ENCODE measurements at regions not wholly inside any gene's neighbourhood (a gene's known extent, or its start where the extent isn't known, plus 50 kb on each side); places are given as distances from the start of the nearest gene placed in this dataset.

DNA sequence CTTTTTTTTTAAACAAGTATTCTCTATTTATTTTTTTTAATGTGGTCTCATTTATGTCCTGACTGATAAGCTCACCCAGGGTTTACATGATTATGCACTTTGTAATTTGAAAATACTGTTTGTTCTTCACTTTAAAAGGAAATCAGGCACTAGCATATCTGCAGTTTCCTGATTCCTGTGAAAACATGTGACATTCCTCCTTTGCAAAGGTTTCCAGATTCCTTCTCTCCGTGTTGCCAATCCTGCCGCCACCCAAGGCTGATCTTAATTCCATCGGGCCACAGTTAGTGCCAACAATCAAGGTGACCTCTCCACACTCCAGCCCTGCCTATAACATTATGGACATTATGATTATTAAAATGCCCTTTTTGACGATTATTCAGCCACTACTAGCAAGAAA lies 225.4 kb downstream of the PCDH7 start:
- peak overlapping the region; percentile 94 for H3K27ac ChIP-seq (ENCODE audit: low read depth, low read length)
- peak overlapping the region; percentile 40 for H3K4me2 ChIP-seq (ENCODE audit: low read length)
- no TSS peak for BruUV-seq (replicated peaks)
- peaks cover 61% of the 10 kb centered on the region for H3K79me2 ChIP-seq (ENCODE audit: insufficient read depth, low read length)
- H3K27me3 ChIP-seq (ENCODE audit: insufficient read depth, low read length), result no peaks in the 10 kb centered on the region
- no peak overlapping the region for H3K4me3 ChIP-seq (replicated peaks in 1 of 2; ENCODE audit: low read depth in 1 of 2, low read length in 2 of 2)
- H3K36me3 ChIP-seq (ENCODE audit: control insufficient read depth in 1 of 2, insufficient read depth in 2 of 2, low read length in 2 of 2), result no peaks in the 10 kb centered on the region
- DNase-seq (ENCODE audit: low read depth, low spot score) (peak; percentile 61), ATAC-seq (peak; percentile 48)
- ChIA-PET RAD21 (ENCODE audit: low non-redundant PET in 1 of 2, low total read pairs in 2 of 2, uncharacterized antibody in 2 of 2, unreplicated experiment in 2 of 2) (interaction anchor here in 1 of 2 experiments (0.5 kb wide), 1 partner anchor 34 kb away, joined by 5 read pairs; no protein-coding TSS in a partner anchor), CTCF (no interaction called here), POLR2A (interaction anchor here (0.8 to 1.5 kb wide), 3 partner anchors 10 to 123 kb away, joined by 3 to 4 read pairs (median 4); no protein-coding TSS in a partner anchor)
- H2AFZ ChIP-seq (ENCODE audit: low read depth, low read length, poor library complexity, severe bottlenecking), result no peak overlapping the region
- H3K4me1 ChIP-seq (ENCODE audit: control insufficient read depth in 1 of 2, insufficient read depth in 2 of 2, low read length in 2 of 2), result peaks cover 77 to 98% of the 10 kb centered on the region in 2 experiments
- H4K20me1 ChIP-seq (ENCODE audit: insufficient read depth), result no peaks in the 10 kb centered on the region
- intact Hi-C loops (cut with micrococcal nuclease), result no loop called here
- peak; percentile 33; the same call in 1 of the 2 replicates for TF ChIP-seq FOSL1 (IDR thresholded peaks at IDR 0.05; ENCODE audit: low read depth)
- TF ChIP-seq, protein P1, sequence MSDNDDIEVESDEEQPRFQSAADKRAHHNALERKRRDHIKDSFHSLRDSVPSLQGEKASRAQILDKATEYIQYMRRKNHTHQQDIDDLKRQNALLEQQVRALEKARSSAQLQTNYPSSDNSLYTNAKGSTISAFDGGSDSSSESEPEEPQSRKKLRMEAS (IDR thresholded peaks at IDR 0.05), result peak; percentile 67
- TF ChIP-seq, protein P2, sequence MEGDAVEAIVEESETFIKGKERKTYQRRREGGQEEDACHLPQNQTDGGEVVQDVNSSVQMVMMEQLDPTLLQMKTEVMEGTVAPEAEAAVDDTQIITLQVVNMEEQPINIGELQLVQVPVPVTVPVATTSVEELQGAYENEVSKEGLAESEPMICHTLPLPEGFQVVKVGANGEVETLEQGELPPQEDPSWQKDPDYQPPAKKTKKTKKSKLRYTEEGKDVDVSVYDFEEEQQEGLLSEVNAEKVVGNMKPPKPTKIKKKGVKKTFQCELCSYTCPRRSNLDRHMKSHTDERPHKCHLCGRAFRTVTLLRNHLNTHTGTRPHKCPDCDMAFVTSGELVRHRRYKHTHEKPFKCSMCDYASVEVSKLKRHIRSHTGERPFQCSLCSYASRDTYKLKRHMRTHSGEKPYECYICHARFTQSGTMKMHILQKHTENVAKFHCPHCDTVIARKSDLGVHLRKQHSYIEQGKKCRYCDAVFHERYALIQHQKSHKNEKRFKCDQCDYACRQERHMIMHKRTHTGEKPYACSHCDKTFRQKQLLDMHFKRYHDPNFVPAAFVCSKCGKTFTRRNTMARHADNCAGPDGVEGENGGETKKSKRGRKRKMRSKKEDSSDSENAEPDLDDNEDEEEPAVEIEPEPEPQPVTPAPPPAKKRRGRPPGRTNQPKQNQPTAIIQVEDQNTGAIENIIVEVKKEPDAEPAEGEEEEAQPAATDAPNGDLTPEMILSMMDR (IDR thresholded peaks at IDR 0.05 in 2 of 3, conservative IDR thresholded peaks at IDR 0.05 in 1 of 3; ENCODE audit: borderline replicate concordance in 1 of 3, insufficient read depth in 1 of 3, low read depth in 2 of 3, low read length in 2 of 3), result no peak
- TF ChIP-seq SRF (IDR thresholded peaks at IDR 0.05; ENCODE audit: low read depth), result peak; percentile 72; the same call in 1 of the 2 replicates
- peak; percentile 52 for TF ChIP-seq CEBPB (IDR thresholded peaks at IDR 0.05; ENCODE audit: low read depth)
- no peak for TF ChIP-seq YY1 (IDR thresholded peaks at IDR 0.05; ENCODE audit: extremely low read depth, insufficient replicate concordance, low read depth, low read length)
- TF ChIP-seq SP1 (IDR thresholded peaks at IDR 0.05; ENCODE audit: low read depth), result peak; percentile 82
- peak; percentile 73 for TF ChIP-seq TCF7L2 (IDR thresholded peaks at IDR 0.05; ENCODE audit: borderline replicate concordance, extremely low read depth, insufficient read depth, insufficient read length)
- TF ChIP-seq ELF1 (IDR thresholded peaks at IDR 0.05; ENCODE audit: borderline replicate concordance, low read depth), result peak; percentile 21; the same call in 1 of the 2 replicates
- TF ChIP-seq, protein P3, sequence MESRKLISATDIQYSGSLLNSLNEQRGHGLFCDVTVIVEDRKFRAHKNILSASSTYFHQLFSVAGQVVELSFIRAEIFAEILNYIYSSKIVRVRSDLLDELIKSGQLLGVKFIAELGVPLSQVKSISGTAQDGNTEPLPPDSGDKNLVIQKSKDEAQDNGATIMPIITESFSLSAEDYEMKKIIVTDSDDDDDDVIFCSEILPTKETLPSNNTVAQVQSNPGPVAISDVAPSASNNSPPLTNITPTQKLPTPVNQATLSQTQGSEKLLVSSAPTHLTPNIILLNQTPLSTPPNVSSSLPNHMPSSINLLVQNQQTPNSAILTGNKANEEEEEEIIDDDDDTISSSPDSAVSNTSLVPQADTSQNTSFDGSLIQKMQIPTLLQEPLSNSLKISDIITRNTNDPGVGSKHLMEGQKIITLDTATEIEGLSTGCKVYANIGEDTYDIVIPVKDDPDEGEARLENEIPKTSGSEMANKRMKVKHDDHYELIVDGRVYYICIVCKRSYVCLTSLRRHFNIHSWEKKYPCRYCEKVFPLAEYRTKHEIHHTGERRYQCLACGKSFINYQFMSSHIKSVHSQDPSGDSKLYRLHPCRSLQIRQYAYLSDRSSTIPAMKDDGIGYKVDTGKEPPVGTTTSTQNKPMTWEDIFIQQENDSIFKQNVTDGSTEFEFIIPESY (IDR thresholded peaks at IDR 0.05; ENCODE audit: extremely low read depth, insufficient replicate concordance, low read length), result no peak
- peak; percentile 34; the same call in 1 of the 2 replicates for TF ChIP-seq POLR2AphosphoS5 (IDR thresholded peaks at IDR 0.05; ENCODE audit: low read depth, low read length)
- TF ChIP-seq JUND (IDR thresholded peaks at IDR 0.05), result peak; percentile 50
- no peaks in the 10 kb centered on the region for H3K9me2 ChIP-seq (ENCODE audit: insufficient read depth)
- H3K9me3 ChIP-seq (ENCODE audit: control insufficient read depth in 1 of 2, insufficient read depth in 1 of 2, low read depth in 1 of 2, low read length in 2 of 2), result no peaks in the 10 kb centered on the region
- H3K9ac ChIP-seq (ENCODE audit: low read length), result peak overlapping the region; percentile 52

Data from HCT116 (cell line).